GM10266 (cell line): ENCODE measurements at regions not wholly inside any gene's neighbourhood (a gene's known extent, or its start where the extent isn't known, plus 50 kb on each side); places are given as distances from the start of the nearest gene placed in this dataset.
"Not testable (repeated sequence)": the region's sequence is repeated elsewhere in the genome, so short reads cannot be mapped to it uniquely, and the experiment has no call there.

Experiments used
- DNase-seq: peaks from one replicate; pipeline ENCODE4 v3.0.0; 2012; ENCODE audit errors: extremely low spot score
- TF ChIP-seq, protein P1 (sequence below): IDR thresholded peaks from 2 replicates; pipeline ENCODE4 v1.5.1; 2012; ENCODE audit warnings: mild to moderate bottlenecking, low read depth; ENCODE audit not compliant: control insufficient read depth, insufficient read depth; ENCODE audit errors: missing control alignments

DNA sequence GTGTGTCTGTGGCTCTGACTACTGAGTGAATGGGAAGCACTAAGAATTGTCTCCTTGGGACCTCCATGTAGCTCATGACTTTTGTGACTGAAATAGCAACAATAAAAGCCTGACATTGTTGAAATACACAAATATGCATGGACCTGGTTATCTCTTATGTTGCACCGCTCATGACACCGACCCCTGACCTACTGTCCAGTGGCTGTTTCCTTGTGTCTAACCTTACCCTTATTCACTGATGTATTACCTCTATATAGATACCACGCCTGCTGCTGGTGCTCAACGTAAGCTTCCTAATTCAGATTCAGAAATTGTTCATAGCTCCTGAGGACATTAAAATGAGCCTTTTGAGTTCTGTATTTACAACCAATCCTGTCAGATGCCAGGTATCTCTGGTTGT, 243.4 kb upstream of the SEMA3C start:
- TF ChIP-seq, protein P1, sequence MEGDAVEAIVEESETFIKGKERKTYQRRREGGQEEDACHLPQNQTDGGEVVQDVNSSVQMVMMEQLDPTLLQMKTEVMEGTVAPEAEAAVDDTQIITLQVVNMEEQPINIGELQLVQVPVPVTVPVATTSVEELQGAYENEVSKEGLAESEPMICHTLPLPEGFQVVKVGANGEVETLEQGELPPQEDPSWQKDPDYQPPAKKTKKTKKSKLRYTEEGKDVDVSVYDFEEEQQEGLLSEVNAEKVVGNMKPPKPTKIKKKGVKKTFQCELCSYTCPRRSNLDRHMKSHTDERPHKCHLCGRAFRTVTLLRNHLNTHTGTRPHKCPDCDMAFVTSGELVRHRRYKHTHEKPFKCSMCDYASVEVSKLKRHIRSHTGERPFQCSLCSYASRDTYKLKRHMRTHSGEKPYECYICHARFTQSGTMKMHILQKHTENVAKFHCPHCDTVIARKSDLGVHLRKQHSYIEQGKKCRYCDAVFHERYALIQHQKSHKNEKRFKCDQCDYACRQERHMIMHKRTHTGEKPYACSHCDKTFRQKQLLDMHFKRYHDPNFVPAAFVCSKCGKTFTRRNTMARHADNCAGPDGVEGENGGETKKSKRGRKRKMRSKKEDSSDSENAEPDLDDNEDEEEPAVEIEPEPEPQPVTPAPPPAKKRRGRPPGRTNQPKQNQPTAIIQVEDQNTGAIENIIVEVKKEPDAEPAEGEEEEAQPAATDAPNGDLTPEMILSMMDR: no peak
- DNase-seq: no peak

DNA sequence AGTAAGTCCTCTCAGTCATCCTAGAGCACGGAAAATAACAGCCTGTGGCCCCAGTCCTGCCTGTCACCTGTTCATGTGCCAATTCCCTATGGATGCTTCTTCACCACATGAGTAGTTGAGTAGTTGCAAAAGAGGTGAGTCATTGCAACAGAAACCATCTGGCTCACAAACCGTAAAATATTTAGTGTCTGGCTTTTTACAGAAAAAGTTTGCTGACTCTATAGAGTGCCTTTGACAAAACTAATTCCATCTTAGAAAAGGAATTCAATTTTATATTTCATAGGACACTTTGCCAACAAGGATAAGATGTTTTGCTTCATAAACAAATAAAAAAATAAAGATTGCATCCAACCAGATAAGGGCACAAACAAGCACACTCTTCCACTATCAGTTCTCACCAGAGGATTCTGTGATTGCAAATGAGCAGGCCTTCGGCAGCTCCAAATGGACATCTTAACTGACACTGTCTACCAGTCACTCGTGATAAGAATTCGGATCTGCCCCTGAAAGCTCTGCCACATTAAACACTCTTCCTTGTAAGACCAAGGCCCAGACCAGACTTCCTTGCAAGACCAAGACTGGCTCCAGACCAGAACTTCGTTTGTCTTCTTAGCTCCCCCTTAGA, 242.7 kb upstream of the SEMA3C start:
- DNase-seq: no peak

GRCh38 chr7:81159402-81159801, 240.6 kb upstream of the SEMA3C start:
- TF ChIP-seq, protein P1: no peak
- DNase-seq: no peak

More for the DNA sequence above, 242.7 kb upstream of the SEMA3C start:
- TF ChIP-seq, protein P1: no peak

- TF ChIP-seq, protein P1: no peak
- DNase-seq: no peak
Measured at GRCh38 chr7:81158189-81158588, 239.3 kb upstream of the SEMA3C start.

DNA sequence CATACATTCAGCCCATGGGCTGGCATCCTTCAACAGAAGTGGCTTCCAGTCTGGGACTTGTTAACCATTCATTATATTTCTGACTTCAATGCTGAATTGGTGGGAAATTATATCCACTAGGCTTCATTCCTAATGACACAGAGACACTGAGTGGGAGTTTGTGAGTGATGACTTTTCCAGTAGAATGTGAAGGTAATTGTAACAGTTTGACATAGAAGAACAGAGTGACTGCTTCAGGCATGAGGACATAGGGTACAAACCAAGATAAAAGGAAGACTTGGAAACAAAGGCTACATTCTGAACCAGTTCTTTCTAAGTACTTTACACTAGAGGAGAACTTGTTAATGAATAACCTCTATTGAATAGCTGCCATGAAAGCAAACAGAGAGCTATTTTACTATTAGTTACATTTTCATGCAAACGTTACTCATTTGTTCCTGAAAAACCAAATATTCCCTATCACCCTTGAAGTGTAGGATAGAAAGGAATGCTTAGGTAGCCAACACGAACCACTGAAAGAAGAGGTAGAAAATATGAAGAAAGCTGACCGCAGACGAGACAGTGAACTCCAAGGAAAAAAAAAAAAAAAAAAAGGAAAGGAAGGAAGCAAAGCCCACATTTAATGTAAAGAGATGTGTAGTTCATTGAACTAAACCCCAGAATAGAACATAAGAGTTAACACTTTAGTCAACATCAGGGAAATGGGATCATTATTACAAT, 237.0 kb upstream of the SEMA3C start:
- TF ChIP-seq, protein P1: no peak
- DNase-seq: no peak

DNA sequence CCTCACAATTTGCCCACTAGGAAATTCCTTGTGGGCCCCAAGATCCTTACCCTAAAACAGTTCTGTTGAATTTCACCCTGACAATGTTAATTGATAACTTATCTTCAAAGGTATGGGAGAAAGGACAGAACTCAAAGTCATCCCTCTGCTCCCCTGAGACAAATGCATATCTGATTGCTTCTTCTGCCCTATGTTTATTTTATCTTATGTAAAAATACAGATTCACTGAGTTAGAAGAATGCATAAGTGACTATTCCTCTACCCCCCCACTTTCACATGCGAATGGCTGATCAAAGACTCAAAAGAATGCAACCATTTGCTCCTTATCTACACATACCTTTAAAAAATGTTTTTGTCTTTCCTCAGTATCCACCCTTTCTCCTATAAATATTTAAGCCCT, 235.7 kb upstream of the SEMA3C start:
- DNase-seq: no peak
- TF ChIP-seq, protein P1: no peak

GRCh38 chr7:81152925-81153324, 234.1 kb upstream of the SEMA3C start:
- DNase-seq: not testable (repeated sequence)
